Endothelial cell of umbilical vein (primary cell): ENCODE measurements at regions not wholly inside any gene's neighbourhood (a gene's known extent, or its start where the extent isn't known, plus 50 kb on each side); places are given as distances from the start of the nearest gene placed in this dataset.

ENCODE experiments used
- BruUV-seq: library from RNA; stranded (reverse); fragments of 400-500 nt; replicated peaks from 2 replicates; lab custom pipeline; 2021; lab: Mats Ljungman, UMichigan
- CTCF ChIA-PET: fragments of 300-600, 350-600 bp; sonication (Branson Sonifier 250); formaldehyde crosslinking; loops from one replicate; lab custom pipeline; 2021; ENCODE audit warnings: antibody characterized with exemption, inconsistent platforms; lab: Charles Lee
- POLR2A ChIA-PET: fragments of 300-600, 350-600 bp; sonication (Branson Sonifier 250); formaldehyde crosslinking; loops from one replicate; lab custom pipeline; 2021; ENCODE audit warnings: antibody characterized with exemption, inconsistent platforms; lab: Charles Lee
- DNase-seq: peaks from one replicate; pipeline ENCODE4 v3.0.0-alpha.2; 2011; ENCODE audit warnings: low read depth, low spot score
- FAIRE-seq: peaks from 2 replicates; lab custom pipeline; 2011; peaks lifted over from hg19 to GRCh38; lab: Jason Lieb, UNC
- H2AFZ ChIP-seq: 2 replicates; pipeline ENCODE4 v1.6.0; 2012; ENCODE audit warnings: low read depth, low read length, control low read depth, inconsistent platforms
- H3K27ac ChIP-seq: 2 replicates; pipeline ENCODE4 v1.5.1; 2011; ENCODE audit warnings: low read depth, mild to moderate bottlenecking, control low read depth, low read length, moderate library complexity; ENCODE audit not compliant: insufficient read depth
- H3K27me3 ChIP-seq, 2 experiments: 2 replicates each; pipeline versions ENCODE4 v1.6.0 to v1.6.1; 2011; ENCODE audit warnings: low read length in 2 of 2, mixed read lengths in 1 of 2; ENCODE audit not compliant: control insufficient read depth in 2 of 2, insufficient read depth in 2 of 2
- H3K36me3 ChIP-seq, 2 experiments: 2 replicates in 1 of 2; 3 replicates in 1 of 2; pipeline ENCODE4 v1.5.1; 2011; ENCODE audit warnings: low read length in 2 of 2, mild to moderate bottlenecking in 1 of 2, moderate library complexity in 1 of 2; ENCODE audit not compliant: control insufficient read depth in 2 of 2, insufficient read depth in 2 of 2; ENCODE audit errors: extremely low read depth in 1 of 2
- H3K4me1 ChIP-seq: 3 replicates; pipeline ENCODE4 v1.5.1; 2011; ENCODE audit warnings: mild to moderate bottlenecking, low read length; ENCODE audit not compliant: control insufficient read depth, insufficient read depth; ENCODE audit errors: extremely low read depth
- H3K4me2 ChIP-seq: 2 replicates; pipeline ENCODE4 v1.6.1; 2011; ENCODE audit warnings: low read length, control low read depth, mixed read lengths; ENCODE audit not compliant: insufficient read depth
- H3K4me3 ChIP-seq, 3 experiments: fragments of 200-600 bp in 1 of 3; sonication (generic), shearing (Covaris generic) in 1 of 3; replicated peaks in 1 of 3; 2 replicates each; pipeline ENCODE4 v1.5.1; 2011 to 2016; ENCODE audit warnings: control low read depth in 3 of 3, low read length in 3 of 3, mild to moderate bottlenecking in 2 of 3, inconsistent platforms in 1 of 3, low read depth in 1 of 3, moderate library complexity in 1 of 3; ENCODE audit not compliant: insufficient read depth in 1 of 3
- H3K79me2 ChIP-seq: 2 replicates; pipeline ENCODE4 v1.6.0; 2012; ENCODE audit warnings: low read length, inconsistent platforms; ENCODE audit not compliant: control insufficient read depth, insufficient read depth
- H3K9ac ChIP-seq: replicated peaks from 2 replicates; pipeline ENCODE3; 2011; ENCODE audit warnings: low read length, control low read depth; ENCODE audit not compliant: insufficient read depth; ENCODE audit errors: extremely low read depth
- H3K9me1 ChIP-seq: replicated peaks from 3 replicates; pipeline ENCODE4 v1.6.0; 2011; ENCODE audit warnings: mild to moderate bottlenecking, low read length; ENCODE audit not compliant: control insufficient read depth, insufficient read depth; ENCODE audit errors: extremely low read depth
- H3K9me3 ChIP-seq: replicated peaks from 2 replicates; pipeline ENCODE4 v1.5.1; 2012; ENCODE audit warnings: low read length, inconsistent platforms; ENCODE audit not compliant: control insufficient read depth, insufficient read depth
- H4K20me1 ChIP-seq: replicated peaks from 2 replicates; pipeline ENCODE3; 2011; ENCODE audit warnings: mild to moderate bottlenecking, low read length; ENCODE audit not compliant: control insufficient read depth, insufficient read depth; ENCODE audit errors: extremely low read depth
- EZH2 ChIP-seq: IDR thresholded peaks from 2 replicates; pipeline ENCODE4 v1.6.1; 2012; ENCODE audit warnings: borderline replicate concordance, low read depth, mild to moderate bottlenecking, moderate library complexity, low read length, inconsistent platforms; ENCODE audit not compliant: severe bottlenecking
- FOS ChIP-seq: IDR thresholded peaks from 2 replicates; pipeline ENCODE4 v1.6.1; 2011; ENCODE audit warnings: mild to moderate bottlenecking, low read length, moderate library complexity, borderline replicate concordance; ENCODE audit not compliant: insufficient read depth
- GATA2 ChIP-seq: IDR thresholded peaks from 2 replicates; pipeline ENCODE4 v1.7.0; 2011; ENCODE audit warnings: low read depth, mild to moderate bottlenecking, moderate library complexity, mixed read lengths, low read length; ENCODE audit not compliant: insufficient read length, insufficient read depth
- JUN ChIP-seq: IDR thresholded peaks from 2 replicates; pipeline ENCODE4 v1.6.1; 2011; ENCODE audit warnings: borderline replicate concordance, low read depth; ENCODE audit not compliant: insufficient read length, insufficient read depth
- POLR2A ChIP-seq: IDR thresholded peaks from 2 replicates; pipeline ENCODE4 v1.6.1; 2012; ENCODE audit warnings: low read depth, mild to moderate bottlenecking, control low read depth, low read length
- POLR2AphosphoS5 ChIP-seq: IDR thresholded peaks from 2 replicates; pipeline ENCODE4 v1.6.1; 2012; ENCODE audit warnings: low read depth, mild to moderate bottlenecking, control low read depth, low read length, moderate library complexity; ENCODE audit not compliant: insufficient read depth
- dilution Hi-C: fragments of 300-500 bp; cut with MboI; formaldehyde crosslinking; loops from one replicate; pipeline ENCODE4 v1.15.0; 2019; ENCODE audit warnings: low sequenced_read_pairs; ENCODE audit not compliant: extremely low pct_ligation_motif_present
- intact Hi-C: fragments of 100-400 bp; cut with micrococcal nuclease; formaldehyde crosslinking; loops from one replicate; pipeline ENCODE4 v1.10.0; 2022
- TF ChIP-seq, protein P1 (sequence below): IDR thresholded peaks from 2 replicates; pipeline ENCODE4 v1.6.1; 2011; ENCODE audit not compliant: insufficient read depth, insufficient read length
- TF ChIP-seq, protein P2 (sequence below), 2 donors: IDR thresholded peaks; 1 replicate in 1 of 2; 2 replicates in 1 of 2; pipeline ENCODE4 v1.5.1; 2011; ENCODE audit warnings: low read length in 2 of 2, mild to moderate bottlenecking in 2 of 2, moderate library complexity in 2 of 2, control low read depth in 1 of 2, inconsistent platforms in 1 of 2, low read depth in 1 of 2; ENCODE audit not compliant: insufficient read depth in 1 of 2; ENCODE audit errors: extremely low read depth in 1 of 2

DNA sequence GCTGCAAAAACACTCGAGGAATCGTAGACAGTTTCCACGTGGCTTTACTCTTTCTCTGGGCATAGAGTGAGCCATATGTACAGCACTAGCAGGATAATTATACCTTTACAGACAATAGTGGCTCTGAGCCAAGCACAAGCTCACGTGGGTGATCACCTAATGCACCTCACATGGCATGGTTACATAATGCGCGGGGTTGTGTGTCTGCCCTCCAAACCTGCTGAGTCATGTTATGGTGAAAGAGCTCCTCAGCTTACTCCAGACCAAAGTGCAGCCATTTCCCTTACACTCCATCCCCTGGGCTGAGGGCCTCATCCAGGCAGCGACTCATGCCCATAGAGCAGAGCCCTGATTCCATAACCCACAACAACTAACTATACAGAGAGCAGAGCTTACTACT lies 1458.4 kb upstream of the CADM2 start:
- Histone ChIP-seq H3K9me1 (no peaks in the 10 kb centered on the region), H3K4me3 (no peak overlapping the region), H3K36me3 (no peaks in the 10 kb centered on the region), H3K9ac (no peak overlapping the region), H3K9me3 (peaks cover 4% of the 10 kb centered on the region), H3K4me2 (no peak overlapping the region), H3K27ac (no peak overlapping the region), H3K79me2 (no peaks in the 10 kb centered on the region), H3K4me1 (no peaks in the 10 kb centered on the region), H2AFZ (no peak overlapping the region), H4K20me1 (no peaks in the 10 kb centered on the region), H3K27me3 (no peaks in the 10 kb centered on the region)
- ChIA-PET CTCF (interaction anchor here (0.5 kb wide), 1 partner anchor 451 kb away, joined by 3 read pairs; no protein-coding TSS in a partner anchor), POLR2A (no interaction called here)
- dilution Hi-C loops = no loop called here
- intact Hi-C loops = no loop called here
- TF ChIP-seq, protein P1, sequence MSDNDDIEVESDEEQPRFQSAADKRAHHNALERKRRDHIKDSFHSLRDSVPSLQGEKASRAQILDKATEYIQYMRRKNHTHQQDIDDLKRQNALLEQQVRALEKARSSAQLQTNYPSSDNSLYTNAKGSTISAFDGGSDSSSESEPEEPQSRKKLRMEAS = no peak
- TF ChIP-seq JUN (no peak), FOS (no peak), GATA2 (no peak), POLR2AphosphoS5 (no peak), EZH2 (no peak), POLR2A (no peak)
- TF ChIP-seq, protein P2, sequence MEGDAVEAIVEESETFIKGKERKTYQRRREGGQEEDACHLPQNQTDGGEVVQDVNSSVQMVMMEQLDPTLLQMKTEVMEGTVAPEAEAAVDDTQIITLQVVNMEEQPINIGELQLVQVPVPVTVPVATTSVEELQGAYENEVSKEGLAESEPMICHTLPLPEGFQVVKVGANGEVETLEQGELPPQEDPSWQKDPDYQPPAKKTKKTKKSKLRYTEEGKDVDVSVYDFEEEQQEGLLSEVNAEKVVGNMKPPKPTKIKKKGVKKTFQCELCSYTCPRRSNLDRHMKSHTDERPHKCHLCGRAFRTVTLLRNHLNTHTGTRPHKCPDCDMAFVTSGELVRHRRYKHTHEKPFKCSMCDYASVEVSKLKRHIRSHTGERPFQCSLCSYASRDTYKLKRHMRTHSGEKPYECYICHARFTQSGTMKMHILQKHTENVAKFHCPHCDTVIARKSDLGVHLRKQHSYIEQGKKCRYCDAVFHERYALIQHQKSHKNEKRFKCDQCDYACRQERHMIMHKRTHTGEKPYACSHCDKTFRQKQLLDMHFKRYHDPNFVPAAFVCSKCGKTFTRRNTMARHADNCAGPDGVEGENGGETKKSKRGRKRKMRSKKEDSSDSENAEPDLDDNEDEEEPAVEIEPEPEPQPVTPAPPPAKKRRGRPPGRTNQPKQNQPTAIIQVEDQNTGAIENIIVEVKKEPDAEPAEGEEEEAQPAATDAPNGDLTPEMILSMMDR (IDR thresholded peaks at IDR 0.05; ENCODE audit: extremely low read depth in 1 of 2, insufficient read depth in 1 of 2, low read depth in 1 of 2, low read length in 2 of 2) = no peak
- FAIRE-seq (no peak), DNase-seq (no peak)
- no TSS peak for BruUV-seq
